Hepatocyte (in vitro differentiated cells): ENCODE measurements at regions not wholly inside any gene's neighbourhood (a gene's known extent, or its start where the extent isn't known, plus 50 kb on each side); places are given as distances from the start of the nearest gene placed in this dataset.

Experiments used
- EZH2phosphoT487 ChIP-seq: fragments of 200-600 bp; sonication (generic); IDR thresholded peaks from one replicate; pipeline ENCODE4 v1.6.1; 2018; ENCODE audit warnings: antibody characterized with exemption, mild to moderate bottlenecking, low read depth, moderate library complexity; ENCODE audit not compliant: unreplicated experiment, severe bottlenecking
- TF ChIP-seq, protein P1 (sequence below): fragments of 200-600 bp; sonication (generic); IDR thresholded peaks from 2 replicates; pipeline ENCODE4 v1.5.1; 2016; ENCODE audit warnings: antibody characterized with exemption, mild to moderate bottlenecking; ENCODE audit not compliant: poor library complexity

DNA sequence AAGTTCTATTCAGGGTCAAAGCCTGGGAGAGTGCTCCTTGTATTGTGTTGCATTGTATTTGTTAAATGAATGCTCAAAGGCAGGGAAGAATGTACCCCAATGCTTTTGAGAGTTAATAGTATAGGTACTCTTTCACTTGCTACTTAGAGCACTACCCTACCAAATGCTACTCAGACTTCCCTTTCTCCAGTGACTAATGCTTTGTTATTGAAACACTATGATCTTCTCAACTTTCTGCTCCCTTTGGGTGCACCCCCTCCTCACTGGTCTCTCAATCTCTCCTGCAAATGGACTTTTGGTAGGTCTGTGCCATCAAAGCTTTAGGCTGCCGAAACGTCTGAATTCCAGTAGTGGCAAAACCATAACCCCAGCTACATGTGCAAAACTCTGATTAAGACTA is 177.7 kb upstream of the AHR start:
- TF ChIP-seq EZH2phosphoT487: no peak
- TF ChIP-seq, protein P1, sequence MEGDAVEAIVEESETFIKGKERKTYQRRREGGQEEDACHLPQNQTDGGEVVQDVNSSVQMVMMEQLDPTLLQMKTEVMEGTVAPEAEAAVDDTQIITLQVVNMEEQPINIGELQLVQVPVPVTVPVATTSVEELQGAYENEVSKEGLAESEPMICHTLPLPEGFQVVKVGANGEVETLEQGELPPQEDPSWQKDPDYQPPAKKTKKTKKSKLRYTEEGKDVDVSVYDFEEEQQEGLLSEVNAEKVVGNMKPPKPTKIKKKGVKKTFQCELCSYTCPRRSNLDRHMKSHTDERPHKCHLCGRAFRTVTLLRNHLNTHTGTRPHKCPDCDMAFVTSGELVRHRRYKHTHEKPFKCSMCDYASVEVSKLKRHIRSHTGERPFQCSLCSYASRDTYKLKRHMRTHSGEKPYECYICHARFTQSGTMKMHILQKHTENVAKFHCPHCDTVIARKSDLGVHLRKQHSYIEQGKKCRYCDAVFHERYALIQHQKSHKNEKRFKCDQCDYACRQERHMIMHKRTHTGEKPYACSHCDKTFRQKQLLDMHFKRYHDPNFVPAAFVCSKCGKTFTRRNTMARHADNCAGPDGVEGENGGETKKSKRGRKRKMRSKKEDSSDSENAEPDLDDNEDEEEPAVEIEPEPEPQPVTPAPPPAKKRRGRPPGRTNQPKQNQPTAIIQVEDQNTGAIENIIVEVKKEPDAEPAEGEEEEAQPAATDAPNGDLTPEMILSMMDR: no peak
